GM13976 (cell line): ENCODE measurements at regions not wholly inside any gene's neighbourhood (a gene's known extent, or its start where the extent isn't known, plus 50 kb on each side); places are given as distances from the start of the nearest gene placed in this dataset.
A peak's percentile ranks its signal among the peaks of the same experiment; 100 is the strongest.
"Not testable (repeated sequence)": the region's sequence is repeated elsewhere in the genome, so short reads cannot be mapped to it uniquely, and the experiment has no call there.

ENCODE experiments used
- DNase-seq: peaks from one replicate; pipeline ENCODE4 v3.0.0; 2012; ENCODE audit warnings: low spot score
- in situ Hi-C: fragments of 300-500 bp; cut with MboI; formaldehyde crosslinking; loops from one replicate; pipeline ENCODE4 v1.12.0; 2022; ENCODE audit warnings: low sequenced_read_pairs, mixed read lengths, inconsistent platforms; ENCODE audit not compliant: unreplicated experiment
- TF ChIP-seq, protein P1 (sequence below): IDR thresholded peaks from 2 replicates; pipeline ENCODE4 v1.5.1; 2012; ENCODE audit warnings: borderline replicate concordance, mild to moderate bottlenecking; ENCODE audit not compliant: insufficient read depth; ENCODE audit errors: extremely low read depth, missing control alignments, control extremely low read depth

DNA sequence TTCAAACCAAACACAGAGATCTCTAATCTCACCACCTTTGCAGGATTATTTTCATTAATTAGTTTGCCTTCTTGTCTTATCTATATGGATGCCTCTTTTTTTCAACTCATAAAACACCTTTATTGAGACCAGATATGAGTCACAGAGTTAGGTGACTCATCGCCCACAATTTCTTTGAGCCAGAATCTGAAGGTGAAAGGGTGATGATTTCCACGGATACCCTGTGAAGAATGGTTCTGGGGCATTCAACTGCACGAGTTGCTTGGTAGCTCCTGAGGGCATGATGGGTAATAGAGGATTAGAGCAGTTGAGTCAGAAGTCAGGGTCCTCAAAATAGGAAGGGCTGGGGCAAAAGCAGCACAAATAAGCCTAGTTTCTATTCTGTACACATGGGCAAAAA, 128.2 kb downstream of the TBX19 start:
- TF ChIP-seq, protein P1, sequence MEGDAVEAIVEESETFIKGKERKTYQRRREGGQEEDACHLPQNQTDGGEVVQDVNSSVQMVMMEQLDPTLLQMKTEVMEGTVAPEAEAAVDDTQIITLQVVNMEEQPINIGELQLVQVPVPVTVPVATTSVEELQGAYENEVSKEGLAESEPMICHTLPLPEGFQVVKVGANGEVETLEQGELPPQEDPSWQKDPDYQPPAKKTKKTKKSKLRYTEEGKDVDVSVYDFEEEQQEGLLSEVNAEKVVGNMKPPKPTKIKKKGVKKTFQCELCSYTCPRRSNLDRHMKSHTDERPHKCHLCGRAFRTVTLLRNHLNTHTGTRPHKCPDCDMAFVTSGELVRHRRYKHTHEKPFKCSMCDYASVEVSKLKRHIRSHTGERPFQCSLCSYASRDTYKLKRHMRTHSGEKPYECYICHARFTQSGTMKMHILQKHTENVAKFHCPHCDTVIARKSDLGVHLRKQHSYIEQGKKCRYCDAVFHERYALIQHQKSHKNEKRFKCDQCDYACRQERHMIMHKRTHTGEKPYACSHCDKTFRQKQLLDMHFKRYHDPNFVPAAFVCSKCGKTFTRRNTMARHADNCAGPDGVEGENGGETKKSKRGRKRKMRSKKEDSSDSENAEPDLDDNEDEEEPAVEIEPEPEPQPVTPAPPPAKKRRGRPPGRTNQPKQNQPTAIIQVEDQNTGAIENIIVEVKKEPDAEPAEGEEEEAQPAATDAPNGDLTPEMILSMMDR, result no peak
- in situ Hi-C loops, result no loop called here
- peak; percentile 52 for DNase-seq

DNA sequence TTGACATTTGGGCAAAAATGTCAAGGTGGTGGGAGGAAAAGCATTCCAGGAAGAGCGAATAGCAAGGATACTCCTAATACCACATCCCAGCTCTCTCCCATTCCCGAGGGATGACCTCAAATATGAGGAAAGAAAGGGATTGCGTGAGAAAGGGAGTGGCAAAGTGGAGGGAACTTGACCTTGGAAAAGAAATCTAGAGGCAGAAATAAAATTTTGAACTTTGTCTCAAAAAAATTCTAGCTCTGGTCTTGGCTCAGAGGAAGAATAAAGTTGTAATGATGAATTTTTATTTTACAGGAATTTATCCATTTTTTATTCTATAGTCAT, 127.8 kb downstream of the TBX19 start:
- DNase-seq, result no peak

DNA sequence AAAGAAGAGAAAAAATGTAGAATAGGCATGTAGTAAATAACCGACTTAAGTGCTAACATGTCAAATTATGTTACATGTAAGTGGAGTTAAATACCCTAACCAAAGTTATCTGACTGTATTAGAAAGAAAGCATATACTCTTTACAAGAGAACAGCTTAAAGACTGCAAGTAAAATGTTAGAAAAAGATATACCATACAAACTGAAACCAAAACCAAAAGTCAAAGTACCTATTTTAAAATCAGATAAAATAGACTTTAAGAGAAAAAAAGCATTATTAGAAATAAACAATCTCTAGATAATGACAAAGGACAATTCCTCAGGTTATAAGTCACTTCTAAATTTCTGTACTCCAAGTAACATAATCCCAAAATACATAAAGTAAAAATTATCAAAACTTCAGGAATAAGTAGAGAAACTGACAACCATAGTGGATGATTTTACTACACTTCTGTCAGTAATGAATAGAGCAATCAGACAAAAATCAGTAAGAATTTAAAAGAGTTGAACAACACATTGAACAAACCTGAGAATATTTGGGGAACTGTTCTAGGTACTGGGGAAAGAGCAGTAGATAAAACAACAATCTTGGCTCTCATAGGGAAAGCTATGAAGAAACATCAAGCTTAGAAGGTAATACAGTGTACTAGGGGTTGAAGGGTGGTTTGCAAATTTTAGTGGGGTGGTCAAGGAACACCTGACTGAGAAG, 127.3 kb downstream of the TBX19 start:
- TF ChIP-seq, protein P1, result no peak
- no peak for DNase-seq
- in situ Hi-C loops, result no loop called here

More for the DNA sequence above, 127.8 kb downstream of the TBX19 start:
- TF ChIP-seq, protein P1, result no peak
- in situ Hi-C loops, result no loop called here

DNA sequence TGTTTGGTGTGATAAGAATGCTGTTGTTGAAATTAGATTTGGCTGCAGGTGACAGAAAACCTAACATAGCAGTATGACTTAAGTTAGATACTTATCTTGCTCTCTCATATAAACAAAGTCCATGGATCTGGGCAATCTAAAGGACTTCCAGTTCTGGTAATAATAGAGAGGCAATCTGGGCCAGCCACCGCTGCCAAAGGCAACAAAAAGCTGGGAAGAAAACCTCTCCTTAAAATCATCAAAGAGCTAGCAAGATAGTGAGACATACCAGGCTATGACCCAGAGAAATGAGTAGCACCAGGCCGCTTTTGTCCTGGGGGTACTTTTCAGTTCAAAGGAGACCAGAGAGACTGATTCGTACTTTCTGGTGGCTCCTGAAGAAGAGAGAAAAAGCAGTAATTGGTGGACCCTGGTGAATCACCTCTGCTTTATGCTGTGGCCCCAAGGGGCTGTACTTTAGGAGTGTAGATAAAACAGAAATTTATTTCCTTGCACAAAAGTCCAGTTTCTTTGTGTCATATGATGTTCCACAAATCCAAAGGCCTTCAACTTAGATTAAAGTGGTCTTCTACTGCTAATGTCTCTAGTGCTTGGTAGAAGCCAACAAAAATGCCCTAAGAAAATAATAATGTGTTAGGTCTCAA, 125.4 kb downstream of the TBX19 start:
- in situ Hi-C loops, result no loop called here
- TF ChIP-seq, protein P1, result no peak

DNA sequence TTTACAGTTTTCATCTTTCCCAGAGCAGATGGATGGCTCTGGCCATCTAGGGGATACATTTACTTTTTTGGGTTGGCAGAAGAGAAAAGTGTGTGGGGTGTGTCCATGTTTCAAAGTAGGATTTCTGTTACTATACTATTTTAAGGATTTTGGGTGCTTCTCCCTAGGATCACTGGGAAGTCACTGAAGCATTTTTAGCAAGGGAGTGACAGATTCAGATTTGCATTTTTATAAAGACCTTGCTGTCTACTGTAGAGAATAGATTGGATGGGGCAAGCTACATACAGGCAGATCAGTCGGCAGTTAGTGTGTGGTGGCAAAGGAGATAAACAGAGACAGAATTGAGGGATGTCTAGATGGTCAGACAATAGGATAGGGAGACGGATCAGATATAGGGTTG, 122.5 kb downstream of the TBX19 start:
- TF ChIP-seq, protein P1, result no peak
- DNase-seq, result no peak
- in situ Hi-C loops, result no loop called here

More for the DNA sequence above, 125.4 kb downstream of the TBX19 start:
- no peak for DNase-seq

DNA sequence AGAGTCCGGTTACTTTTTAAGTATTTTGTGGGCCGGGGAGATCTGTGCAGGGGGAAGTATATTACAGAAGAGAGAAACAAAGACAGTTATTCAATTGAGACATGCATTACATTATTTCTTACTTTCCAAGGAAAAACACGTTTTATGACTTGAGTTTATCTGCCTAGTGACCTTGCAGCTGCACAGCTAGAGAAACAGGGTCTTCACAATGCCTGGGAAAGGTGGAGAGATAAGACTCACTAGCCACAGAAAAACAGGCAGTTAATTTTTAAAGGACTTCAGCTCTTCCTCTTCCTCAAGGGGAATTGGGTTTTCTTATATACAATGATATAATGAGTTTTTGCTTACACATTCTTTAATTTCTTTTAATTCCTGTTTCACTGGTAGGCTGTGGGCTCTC, 121.8 kb downstream of the TBX19 start:
- DNase-seq, in situ Hi-C loops: not testable (repeated sequence)

DNA sequence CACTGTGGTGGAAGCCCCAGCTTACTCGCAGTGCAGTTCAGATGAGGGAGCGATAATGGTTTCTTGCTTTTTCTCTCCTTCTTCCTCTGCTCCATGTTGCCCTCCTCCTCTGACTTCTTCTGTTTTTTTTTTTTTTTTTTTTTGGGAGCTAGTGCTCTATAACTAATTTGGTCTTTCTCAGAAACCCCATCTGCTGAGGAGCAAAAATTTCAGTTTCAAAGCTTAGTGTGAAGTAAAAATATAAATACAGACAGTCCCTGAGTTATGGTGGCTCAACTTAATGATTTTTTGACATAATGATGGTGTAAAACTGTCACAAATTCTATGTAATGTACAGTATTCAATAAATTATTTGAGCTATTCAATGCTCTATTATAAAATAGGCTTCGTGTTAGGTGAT, 120.7 kb downstream of the TBX19 start:
- in situ Hi-C loops, result no loop called here
- TF ChIP-seq, protein P1, result no peak

More for the DNA sequence above, 120.7 kb downstream of the TBX19 start:
- no peak for DNase-seq
